KMS-11 (cell line): ENCODE measurements at regions not wholly inside any gene's neighbourhood (a gene's known extent, or its start where the extent isn't known, plus 50 kb on each side); places are given as distances from the start of the nearest gene placed in this dataset.

ENCODE experiments used
- H2AFZ ChIP-seq: fragments of 200-600 bp; sonication (generic); 2 replicates; pipeline ENCODE4 v1.6.1; 2016; ENCODE audit warnings: antibody characterized with exemption, mixed run types, low read depth
- H3K27ac ChIP-seq: fragments of 200-600 bp; sonication (generic); 2 replicates; pipeline ENCODE4 v1.6.1; 2016; ENCODE audit warnings: mild to moderate bottlenecking, mixed run types
- H3K27me3 ChIP-seq: fragments of 200-600 bp; sonication (generic); 2 replicates; pipeline ENCODE4 v1.6.1; 2017; ENCODE audit warnings: mild to moderate bottlenecking, low read depth, mixed run types, moderate library complexity; ENCODE audit not compliant: insufficient read depth
- H3K36me3 ChIP-seq: fragments of 200-600 bp; sonication (generic); 2 replicates; pipeline ENCODE4 v1.6.1; 2017; ENCODE audit warnings: mild to moderate bottlenecking, mixed run types; ENCODE audit not compliant: insufficient read depth
- H3K4me1 ChIP-seq: fragments of 200-600 bp; sonication (generic); 2 replicates; pipeline ENCODE4 v1.6.1; 2016; ENCODE audit warnings: mild to moderate bottlenecking, low read depth, mixed run types; ENCODE audit not compliant: poor library complexity, severe bottlenecking
- H3K4me2 ChIP-seq: fragments of 200-600 bp; sonication (generic); 2 replicates; pipeline ENCODE4 v1.7.0; 2016; ENCODE audit warnings: mild to moderate bottlenecking, mixed run types
- H3K4me3 ChIP-seq: fragments of 200-600 bp; sonication (generic); IDR thresholded peaks from 2 replicates; pipeline ENCODE4 v1.6.1; 2017; ENCODE audit warnings: low read depth, low read length, mixed read lengths; ENCODE audit not compliant: insufficient read depth
- H3K79me2 ChIP-seq: fragments of 200-600 bp; sonication (generic); 2 replicates; pipeline ENCODE4 v1.6.1; 2016; ENCODE audit warnings: low read depth, mixed run types; ENCODE audit not compliant: insufficient read depth
- H3K9ac ChIP-seq: fragments of 200-600 bp; sonication (generic); 2 replicates; pipeline ENCODE4 v1.6.1; 2016; ENCODE audit warnings: mild to moderate bottlenecking, mixed run types
- H4K20me1 ChIP-seq: fragments of 200-600 bp; sonication (generic); 2 replicates; pipeline ENCODE4 v1.6.1; 2016; ENCODE audit warnings: mild to moderate bottlenecking, mixed run types; ENCODE audit not compliant: insufficient read depth
- TF ChIP-seq, protein P1 (sequence below): fragments of 200-600 bp; sonication (generic); conservative IDR thresholded peaks from 2 replicates; pipeline ENCODE4 v1.6.1; 2017; ENCODE audit warnings: low read depth, mild to moderate bottlenecking, antibody characterized with exemption, low read length, moderate library complexity, mixed read lengths

DNA sequence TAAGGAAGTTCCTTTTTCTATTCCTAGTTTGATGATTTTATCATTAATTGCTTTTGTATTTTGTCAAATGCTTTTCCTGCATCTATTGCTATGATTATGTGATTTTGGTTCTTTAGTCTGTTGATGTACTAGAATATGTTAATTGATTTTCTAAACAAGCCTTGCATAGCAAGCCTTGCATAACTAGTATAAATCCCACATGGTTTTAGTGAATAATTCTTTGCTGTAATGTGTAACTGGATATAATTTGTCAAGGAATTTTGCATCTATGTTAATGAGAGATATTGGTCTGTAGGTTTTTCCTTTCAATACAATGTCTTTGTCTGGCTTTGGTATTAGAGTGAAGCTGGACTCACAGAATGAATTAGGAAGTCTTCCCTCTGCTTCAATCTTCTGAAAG lies 460.2 kb downstream of the LTN1 start:
- H3K27me3 ChIP-seq: no peaks in the 10 kb centered on the region
- H3K4me2 ChIP-seq: no peak overlapping the region
- H4K20me1 ChIP-seq: no peaks in the 10 kb centered on the region
- no peaks in the 10 kb centered on the region for H3K36me3 ChIP-seq
- no peaks in the 10 kb centered on the region for H3K4me1 ChIP-seq
- H2AFZ ChIP-seq: no peak overlapping the region
- H3K9ac ChIP-seq: no peak overlapping the region
- H3K79me2 ChIP-seq: no peaks in the 10 kb centered on the region
- no peak overlapping the region for H3K4me3 ChIP-seq
- TF ChIP-seq, protein P1, sequence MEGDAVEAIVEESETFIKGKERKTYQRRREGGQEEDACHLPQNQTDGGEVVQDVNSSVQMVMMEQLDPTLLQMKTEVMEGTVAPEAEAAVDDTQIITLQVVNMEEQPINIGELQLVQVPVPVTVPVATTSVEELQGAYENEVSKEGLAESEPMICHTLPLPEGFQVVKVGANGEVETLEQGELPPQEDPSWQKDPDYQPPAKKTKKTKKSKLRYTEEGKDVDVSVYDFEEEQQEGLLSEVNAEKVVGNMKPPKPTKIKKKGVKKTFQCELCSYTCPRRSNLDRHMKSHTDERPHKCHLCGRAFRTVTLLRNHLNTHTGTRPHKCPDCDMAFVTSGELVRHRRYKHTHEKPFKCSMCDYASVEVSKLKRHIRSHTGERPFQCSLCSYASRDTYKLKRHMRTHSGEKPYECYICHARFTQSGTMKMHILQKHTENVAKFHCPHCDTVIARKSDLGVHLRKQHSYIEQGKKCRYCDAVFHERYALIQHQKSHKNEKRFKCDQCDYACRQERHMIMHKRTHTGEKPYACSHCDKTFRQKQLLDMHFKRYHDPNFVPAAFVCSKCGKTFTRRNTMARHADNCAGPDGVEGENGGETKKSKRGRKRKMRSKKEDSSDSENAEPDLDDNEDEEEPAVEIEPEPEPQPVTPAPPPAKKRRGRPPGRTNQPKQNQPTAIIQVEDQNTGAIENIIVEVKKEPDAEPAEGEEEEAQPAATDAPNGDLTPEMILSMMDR: no peak
- no peak overlapping the region for H3K27ac ChIP-seq

DNA sequence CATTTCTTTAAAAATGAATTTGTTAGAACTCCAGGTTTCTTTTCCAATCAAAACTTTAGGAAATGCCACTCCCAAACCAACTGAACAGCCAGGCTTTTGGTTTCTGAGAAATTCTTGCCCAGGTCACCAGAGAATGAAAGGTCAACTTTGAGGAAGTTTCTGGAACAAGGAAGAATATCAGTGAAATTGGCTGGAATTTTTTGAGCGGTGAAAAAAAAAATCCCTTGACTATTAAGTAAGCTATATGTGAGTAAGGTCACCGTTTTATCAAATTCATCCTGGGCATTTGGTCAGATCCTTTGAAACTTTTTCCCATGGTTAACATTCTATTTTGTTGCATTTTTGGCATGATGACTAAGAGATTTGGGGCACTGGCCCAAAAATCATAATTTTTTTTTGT lies 469.3 kb downstream of the LTN1 start:
- Histone ChIP-seq H2AFZ (no peak overlapping the region), H3K36me3 (no peaks in the 10 kb centered on the region), H3K4me1 (no peaks in the 10 kb centered on the region), H3K4me3 (no peak overlapping the region), H4K20me1 (no peaks in the 10 kb centered on the region), H3K79me2 (no peaks in the 10 kb centered on the region), H3K9ac (no peak overlapping the region), H3K27ac (no peak overlapping the region), H3K4me2 (no peak overlapping the region), H3K27me3 (no peaks in the 10 kb centered on the region)
- TF ChIP-seq, protein P1: no peak

DNA sequence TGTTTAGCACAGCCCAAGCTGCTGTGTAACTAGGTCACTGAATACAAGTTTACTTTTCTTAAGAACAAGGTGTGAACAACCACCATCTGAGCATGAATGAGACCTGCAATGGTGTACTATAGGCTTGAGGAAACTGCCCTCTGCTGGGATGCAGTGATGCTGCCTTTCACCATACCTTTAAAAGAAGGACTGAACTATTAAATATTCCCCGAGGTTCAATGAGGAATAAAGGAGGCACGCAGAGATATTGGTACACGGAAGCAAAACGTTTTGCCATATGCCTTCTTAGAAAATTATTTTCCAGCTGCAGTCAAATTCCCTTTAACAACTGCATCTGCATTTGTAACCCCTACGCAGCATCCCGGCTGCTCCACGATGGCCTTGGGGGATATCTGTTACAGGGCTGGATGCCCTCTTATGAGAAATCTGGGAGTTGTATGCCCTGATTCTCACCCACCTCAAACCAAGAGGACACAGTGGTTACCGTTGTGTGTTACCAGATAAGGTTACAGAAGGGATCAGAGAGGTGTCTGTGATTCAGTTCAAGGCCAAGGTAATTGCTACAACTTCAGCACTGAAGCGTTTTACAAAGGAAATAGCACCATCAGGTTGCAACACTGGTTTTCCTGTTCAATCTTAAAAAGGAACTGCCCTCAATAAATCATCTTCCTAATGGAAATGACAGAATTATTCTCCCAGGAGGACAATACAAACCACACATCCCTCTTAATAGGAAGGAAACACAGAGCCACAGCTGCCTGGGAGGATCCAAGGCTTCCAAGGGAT lies 470.5 kb downstream of the LTN1 start:
- no peaks in the 10 kb centered on the region for H3K79me2 ChIP-seq
- no peak overlapping the region for H3K9ac ChIP-seq
- H3K4me1 ChIP-seq: peaks cover 6% of the 10 kb centered on the region
- H2AFZ ChIP-seq: no peak overlapping the region
- no peak overlapping the region for H3K4me2 ChIP-seq
- TF ChIP-seq, protein P1: peak; percentile 70
- no peaks in the 10 kb centered on the region for H3K27me3 ChIP-seq
- H4K20me1 ChIP-seq: no peaks in the 10 kb centered on the region
- no peak overlapping the region for H3K27ac ChIP-seq
- no peak overlapping the region for H3K4me3 ChIP-seq
- no peaks in the 10 kb centered on the region for H3K36me3 ChIP-seq

DNA sequence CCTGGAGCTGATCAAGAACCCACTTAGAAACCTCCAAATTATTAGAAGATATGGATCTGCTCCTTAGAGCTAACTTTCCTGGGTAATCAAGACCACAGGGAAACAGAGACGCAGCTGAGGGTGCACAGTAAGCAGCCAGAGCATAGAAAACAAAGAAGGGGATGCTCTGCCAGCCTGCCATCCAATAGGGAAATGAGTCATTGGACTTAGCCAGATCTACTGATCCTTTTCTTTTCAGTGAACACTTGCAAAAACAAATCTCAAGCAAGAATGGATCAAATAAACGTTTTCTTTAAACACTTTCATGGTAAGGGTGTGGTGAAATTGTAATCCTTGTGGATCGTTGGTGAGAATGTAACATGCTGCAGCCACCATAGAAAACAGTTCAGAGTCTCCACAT lies 474.0 kb downstream of the LTN1 start:
- H3K4me3 ChIP-seq: no peak overlapping the region
- no peaks in the 10 kb centered on the region for H4K20me1 ChIP-seq
- H3K79me2 ChIP-seq: no peaks in the 10 kb centered on the region
- peaks cover 12% of the 10 kb centered on the region for H3K4me1 ChIP-seq
- H2AFZ ChIP-seq: no peak overlapping the region
- TF ChIP-seq, protein P1: no peak
- no peak overlapping the region for H3K4me2 ChIP-seq
- H3K27me3 ChIP-seq: no peaks in the 10 kb centered on the region
- no peaks in the 10 kb centered on the region for H3K36me3 ChIP-seq
- no peak overlapping the region for H3K27ac ChIP-seq
- H3K9ac ChIP-seq: no peak overlapping the region
